Stimulated activated naive CD8-positive, alpha-beta T cell treated with anti-CD3 and anti-CD28 coated beads, Interleukin-15, Interleukin-2, amounts not matched to agents 100 U/mL and 50 U/mL, for 24 hours (primary cell): ENCODE measurements at regions not wholly inside any gene's neighbourhood (a gene's known extent, or its start where the extent isn't known, plus 50 kb on each side); places are given as distances from the start of the nearest gene placed in this dataset.

ENCODE experiments used
- ATAC-seq: fragments of 150-1000 bp; cut with Tn5 transposase; one replicate; pipeline ENCODE4 v1.10.0; 2021
- DNase-seq: peaks from one replicate; pipeline ENCODE4 v3.0.0; 2021

GRCh38 chr4:163622379-163623035 lies 128.0 kb downstream of the TMA16 start:
- no peak for ATAC-seq
- no peak for DNase-seq

- DNase-seq (no peak), ATAC-seq (no peak)
Observed at GRCh38 chr4:163623787-163624186, 129.3 kb downstream of the TMA16 start.

DNA sequence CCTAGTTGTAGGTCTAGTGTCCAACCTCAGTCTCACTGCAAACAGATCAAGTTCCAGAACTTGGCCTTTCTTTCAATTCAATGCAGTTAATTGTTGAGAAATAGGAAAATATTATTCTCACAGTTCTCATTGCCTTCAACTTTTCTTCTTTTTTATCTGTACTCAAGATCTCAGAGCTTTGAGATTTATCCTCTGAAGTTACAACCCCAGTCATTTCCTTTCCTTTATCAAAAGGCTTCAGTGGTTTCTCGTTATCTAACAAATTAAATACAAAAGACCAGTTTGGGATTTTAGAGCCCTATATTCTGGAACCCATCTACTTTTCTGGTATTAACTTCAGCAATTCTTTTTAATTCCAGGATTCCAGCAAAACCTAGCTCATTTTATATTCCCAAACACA lies 130.2 kb downstream of the TMA16 start:
- no peak for DNase-seq
- ATAC-seq: no peak

DNA sequence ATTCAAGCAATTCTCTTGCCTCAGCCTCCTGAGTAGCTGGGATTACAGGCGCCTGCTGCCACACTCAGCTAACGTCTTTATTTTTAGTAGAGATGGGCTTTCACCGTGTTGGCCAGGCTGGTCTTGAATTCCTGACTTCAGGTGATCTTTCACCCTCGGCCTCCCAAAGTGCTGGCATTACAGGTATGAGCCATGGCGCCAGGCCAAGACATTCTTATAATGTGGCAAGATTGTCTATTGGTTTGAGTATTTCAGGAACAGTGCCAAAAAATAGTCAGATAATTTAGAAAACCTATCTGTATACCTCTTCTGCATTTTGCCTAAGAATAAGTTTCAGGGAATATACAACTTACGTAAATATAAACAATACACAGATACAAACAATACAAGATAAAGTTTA lies 136.8 kb downstream of the TMA16 start:
- no peak for DNase-seq
- ATAC-seq: no peak

GRCh38 chr4:163638909-163639308 lies 144.4 kb downstream of the TMA16 start:
- ATAC-seq (no peak), DNase-seq (no peak)

- no peak for ATAC-seq
- no peak for DNase-seq
Observed at GRCh38 chr4:163649557-163650091, 155.1 kb downstream of the TMA16 start.

DNA sequence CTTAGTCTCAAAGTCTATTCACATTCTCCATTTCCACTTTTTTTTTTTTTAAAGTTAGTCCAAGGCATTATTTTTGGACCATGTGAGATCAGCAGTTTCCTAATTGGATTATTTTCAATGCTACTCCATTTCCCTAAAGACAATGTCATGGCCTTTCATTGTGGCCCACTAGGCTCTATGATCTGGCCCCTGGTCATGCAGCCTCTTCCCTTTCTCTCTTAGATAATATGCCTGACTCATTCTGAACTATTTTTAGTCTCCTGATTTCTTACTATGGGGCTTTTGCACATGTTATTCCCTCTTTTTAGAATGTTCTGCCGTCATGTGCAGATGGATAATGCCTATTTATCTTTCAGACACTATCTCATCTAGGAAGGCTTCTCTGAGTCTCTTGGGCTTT lies 157.3 kb downstream of the TMA16 start:
- no peak for ATAC-seq
- DNase-seq: no peak

DNA sequence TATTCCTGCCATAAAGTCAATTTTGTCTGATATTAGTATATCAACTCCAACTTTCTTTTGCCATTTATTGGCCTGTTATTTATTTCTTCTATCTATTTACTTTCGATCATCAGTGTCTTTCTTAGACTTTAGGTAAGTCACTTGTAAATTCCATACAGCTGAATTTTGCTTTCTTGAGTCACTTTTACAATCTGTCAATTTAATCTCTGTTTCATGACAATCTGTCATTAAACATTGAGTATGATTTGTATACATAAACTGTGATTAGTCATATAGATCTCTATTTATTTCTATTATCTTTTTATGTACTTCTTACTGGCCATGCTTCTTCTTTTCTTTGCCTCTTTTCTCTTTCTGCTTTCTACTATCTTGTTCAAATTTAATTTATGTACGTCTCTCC lies 160.1 kb downstream of the TMA16 start:
- DNase-seq: no peak
- no peak for ATAC-seq

DNA sequence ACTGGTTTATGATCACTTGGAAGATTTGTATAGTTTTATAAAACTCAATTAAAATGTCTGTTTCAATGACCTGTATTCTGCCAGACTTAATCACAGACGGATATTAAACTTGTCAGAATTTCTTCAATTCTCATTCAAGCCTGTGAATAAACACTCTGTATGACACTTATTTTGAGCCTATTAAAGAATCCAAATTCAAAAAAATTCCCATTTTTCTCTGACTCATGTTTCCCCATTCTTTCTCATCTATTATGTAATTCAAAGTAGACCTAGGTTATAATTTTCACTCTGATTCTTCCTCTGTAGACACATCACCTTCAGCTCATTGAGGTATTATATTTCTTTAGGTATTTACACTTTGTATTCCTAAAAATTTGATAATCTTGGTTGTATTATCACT lies 166.1 kb downstream of the TMA16 start:
- no peak for ATAC-seq
- DNase-seq: no peak

GRCh38 chr4:163662768-163663167 lies 168.3 kb downstream of the TMA16 start:
- DNase-seq: no peak
- ATAC-seq: no peak

GRCh38 chr4:163663454-163664225 lies 169.2 kb downstream of the TMA16 start:
- peak; percentile 36 for ATAC-seq
- DNase-seq: no peak

- DNase-seq (no peak), ATAC-seq (no peak)
Observed at GRCh38 chr4:163665101-163665500, 170.6 kb downstream of the TMA16 start.

GRCh38 chr4:163665521-163666331 lies 171.2 kb downstream of the TMA16 start:
- ATAC-seq (peak; percentile 46), DNase-seq (no peak)

GRCh38 chr4:163666332-163666873 lies 171.9 kb downstream of the TMA16 start:
- ATAC-seq (no peak), DNase-seq (no peak)

DNA sequence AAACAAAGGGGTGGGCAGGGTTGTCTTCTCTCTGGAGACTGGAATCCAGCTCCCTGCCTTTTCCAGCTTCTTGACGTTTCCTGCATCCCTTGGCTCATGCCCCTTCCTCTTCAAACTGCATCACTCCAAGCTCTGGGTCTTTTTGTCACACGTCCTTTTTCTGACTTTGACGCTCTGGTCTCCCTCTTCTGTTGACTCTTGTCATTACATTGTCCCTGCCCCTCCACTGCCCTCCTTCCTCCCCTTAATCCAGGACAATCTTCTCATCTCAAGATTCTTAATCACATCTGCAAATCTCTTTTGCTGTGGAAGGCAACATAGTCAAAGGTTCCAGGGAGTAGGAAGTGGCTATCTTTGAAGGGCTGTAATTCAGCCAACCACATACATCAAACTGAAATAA lies 178.3 kb downstream of the TMA16 start:
- no peak for DNase-seq
- ATAC-seq: no peak

- DNase-seq (no peak), ATAC-seq (no peak)
Observed at GRCh38 chr4:163673848-163674697, 179.6 kb downstream of the TMA16 start.

DNA sequence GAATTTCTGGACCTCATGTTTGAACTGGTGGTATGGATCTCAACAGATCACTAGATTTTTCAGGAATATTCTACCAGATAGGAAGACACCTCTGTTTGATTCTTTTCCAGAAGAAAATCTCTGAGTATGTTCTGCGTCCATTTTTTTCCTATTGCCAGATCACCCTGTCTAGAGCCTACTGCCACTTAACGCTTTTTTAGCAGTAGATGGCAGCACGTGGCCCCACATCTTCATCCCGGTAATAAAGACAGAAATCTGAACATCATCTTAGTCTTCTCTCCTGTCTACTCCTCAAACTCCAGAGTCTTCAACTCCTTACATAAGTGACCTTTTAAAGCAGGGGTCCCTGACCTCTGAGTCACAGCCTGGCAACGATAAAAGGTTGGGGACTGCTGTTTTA lies 184.7 kb downstream of the TMA16 start:
- ATAC-seq: no peak

GRCh38 chr4:163680386-163681098 lies 186.1 kb downstream of the TMA16 start:
- no peak for ATAC-seq
- no peak for DNase-seq

More for the DNA sequence above, 184.7 kb downstream of the TMA16 start:
- no peak for DNase-seq

GRCh38 chr4:163681208-163681821 lies 186.8 kb downstream of the TMA16 start:
- DNase-seq: no peak
- peak; percentile 77 for ATAC-seq

DNA sequence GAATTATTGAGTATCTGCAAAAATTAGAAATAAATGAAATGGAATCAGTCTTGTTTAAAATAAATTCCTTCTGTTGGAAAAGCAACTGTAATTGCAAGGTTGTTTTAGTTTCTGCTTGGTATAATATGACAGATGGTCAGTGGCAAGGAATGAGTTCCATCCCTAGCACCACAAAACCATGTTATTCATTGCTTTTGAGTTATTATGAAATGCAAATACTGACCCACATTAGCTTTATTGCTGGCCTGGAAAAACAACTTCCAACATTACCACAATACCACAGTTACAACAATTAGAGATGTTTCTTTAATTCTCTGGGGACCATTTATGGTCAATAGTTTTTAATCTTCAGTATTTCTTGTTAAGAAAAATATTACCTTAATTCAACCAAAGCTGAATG lies 194.4 kb downstream of the TMA16 start:
- DNase-seq: no peak
- ATAC-seq: no peak
